Tibial artery (tissue), 4 donors: ENCODE measurements at regions not wholly inside any gene's neighbourhood (a gene's known extent, or its start where the extent isn't known, plus 50 kb on each side); places are given as distances from the start of the nearest gene placed in this dataset.

Experiments
- DNase-seq, 2 donors: peaks; one replicate each; pipeline ENCODE4 v3.0.0-alpha.2; 2019
- H3K27ac ChIP-seq, 2 donors: fragments of 200-600 bp; sonication (generic) in 1 of 2; 1 replicate in 1 of 2; 2 replicates in 1 of 2; pipeline ENCODE4 v1.5.1; 2018 to 2019; ENCODE audit warnings: mild to moderate bottlenecking in 1 of 2
- H3K27me3 ChIP-seq, 2 donors: fragments of 200-600 bp; sonication (generic) in 1 of 2; one replicate each; pipeline versions ENCODE4 v1.5.1 to v1.6.0; 2016 to 2019
- H3K36me3 ChIP-seq, 3 donors: fragments of 200-600 bp; sonication (generic) in 2 of 3; one replicate each; pipeline ENCODE4 v1.5.1; 2016 to 2019; ENCODE audit warnings: mild to moderate bottlenecking in 2 of 3
- H3K4me1 ChIP-seq, 4 donors: fragments of 200-600 bp; sonication (generic) in 2 of 4; 1 replicate in 3 of 4; 2 replicates in 1 of 4; pipeline ENCODE4 v1.5.1; 2016 to 2019
- H3K4me3 ChIP-seq, 2 donors: fragments of 200-600 bp; sonication (generic) in 1 of 2; 1 replicate in 1 of 2; 2 replicates in 1 of 2; pipeline ENCODE4 v1.5.1; 2018 to 2019; ENCODE audit warnings: mild to moderate bottlenecking in 2 of 2
- H3K9me3 ChIP-seq, 3 donors: fragments of 200-600 bp; sonication (generic) in 1 of 3; one replicate each; pipeline ENCODE4 v1.5.1; 2016 to 2019
- intact Hi-C: fragments of 100-400 bp; cut with DNase I; formaldehyde crosslinking; loops from one replicate; pipeline ENCODE4 v1.15.0; 2023; ENCODE audit warnings: low total_unique reads
- TF ChIP-seq, protein P1 (sequence below), 2 experiments: fragments of 200-600 bp in 1 of 2; fragments of 450-650 bp in 1 of 2; IDR thresholded peaks; one replicate each; pipeline ENCODE4 v1.5.1; 2017 to 2019; ENCODE audit warnings: antibody characterized with exemption in 2 of 2, mild to moderate bottlenecking in 1 of 2, moderate library complexity in 1 of 2

DNA sequence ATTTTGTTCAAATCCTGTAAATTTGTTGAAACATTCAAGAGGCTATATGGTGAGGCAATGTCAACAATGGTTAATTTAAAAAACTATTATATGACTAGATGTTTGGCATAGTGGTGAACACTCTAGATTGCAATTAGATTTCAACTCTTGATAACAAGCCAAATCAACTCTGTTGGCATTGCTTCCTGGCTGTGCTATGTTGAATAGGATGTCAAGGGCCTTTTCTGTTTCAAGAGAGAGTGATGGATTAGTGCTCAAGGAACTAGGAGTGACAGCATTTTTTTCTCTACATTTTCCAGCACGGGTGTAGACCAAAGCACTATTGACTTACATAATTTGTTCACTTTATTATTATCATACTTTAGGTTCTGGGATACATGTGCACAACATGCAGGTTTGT, 172.4 kb upstream of the KCNH7 start:
- Histone ChIP-seq H3K9me3 (no peaks in the 10 kb centered on the region), H3K27ac (no peak overlapping the region), H3K36me3 (no peaks in the 10 kb centered on the region), H3K4me3 (no peak overlapping the region), H3K27me3 (no peaks in the 10 kb centered on the region), H3K4me1 (no peaks in the 10 kb centered on the region)
- intact Hi-C loops, result no loop called here
- TF ChIP-seq, protein P1, sequence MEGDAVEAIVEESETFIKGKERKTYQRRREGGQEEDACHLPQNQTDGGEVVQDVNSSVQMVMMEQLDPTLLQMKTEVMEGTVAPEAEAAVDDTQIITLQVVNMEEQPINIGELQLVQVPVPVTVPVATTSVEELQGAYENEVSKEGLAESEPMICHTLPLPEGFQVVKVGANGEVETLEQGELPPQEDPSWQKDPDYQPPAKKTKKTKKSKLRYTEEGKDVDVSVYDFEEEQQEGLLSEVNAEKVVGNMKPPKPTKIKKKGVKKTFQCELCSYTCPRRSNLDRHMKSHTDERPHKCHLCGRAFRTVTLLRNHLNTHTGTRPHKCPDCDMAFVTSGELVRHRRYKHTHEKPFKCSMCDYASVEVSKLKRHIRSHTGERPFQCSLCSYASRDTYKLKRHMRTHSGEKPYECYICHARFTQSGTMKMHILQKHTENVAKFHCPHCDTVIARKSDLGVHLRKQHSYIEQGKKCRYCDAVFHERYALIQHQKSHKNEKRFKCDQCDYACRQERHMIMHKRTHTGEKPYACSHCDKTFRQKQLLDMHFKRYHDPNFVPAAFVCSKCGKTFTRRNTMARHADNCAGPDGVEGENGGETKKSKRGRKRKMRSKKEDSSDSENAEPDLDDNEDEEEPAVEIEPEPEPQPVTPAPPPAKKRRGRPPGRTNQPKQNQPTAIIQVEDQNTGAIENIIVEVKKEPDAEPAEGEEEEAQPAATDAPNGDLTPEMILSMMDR (IDR thresholded peaks at IDR 0.05), result no peak
- DNase-seq, result no peak

GRCh38 chr2:163008642-163009041, 170.1 kb upstream of the KCNH7 start:
- no peaks in the 10 kb centered on the region for H3K4me1 ChIP-seq
- no peak overlapping the region for H3K27ac ChIP-seq
- intact Hi-C loops, result no loop called here
- no peak for DNase-seq
- H3K36me3 ChIP-seq, result no peaks in the 10 kb centered on the region
- TF ChIP-seq, protein P1 (IDR thresholded peaks at IDR 0.05), result no peak
- no peak overlapping the region for H3K4me3 ChIP-seq
- H3K9me3 ChIP-seq, result no peaks in the 10 kb centered on the region
- no peaks in the 10 kb centered on the region for H3K27me3 ChIP-seq

DNA sequence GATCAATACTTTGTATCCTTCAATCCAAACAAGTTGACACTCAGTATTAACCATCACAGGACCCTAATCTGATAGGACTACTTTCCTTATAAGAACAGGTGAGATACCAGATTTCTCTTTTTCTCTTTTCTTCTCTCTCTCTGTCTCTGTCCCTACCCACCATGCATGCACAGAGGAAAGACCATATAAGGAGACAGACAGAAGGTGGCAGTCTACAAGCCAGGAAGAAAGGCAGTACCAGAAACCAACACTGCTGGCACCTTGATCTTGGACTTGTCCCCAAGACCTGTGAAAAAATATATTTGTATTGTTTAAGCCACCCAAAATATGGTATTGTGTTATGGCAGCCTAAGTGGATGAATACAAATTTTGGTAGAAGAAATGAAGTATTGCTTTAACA, 156.2 kb upstream of the KCNH7 start:
- no peak for DNase-seq
- no peaks in the 10 kb centered on the region for H3K36me3 ChIP-seq
- H3K4me3 ChIP-seq, result no peak overlapping the region
- intact Hi-C loops, result no loop called here
- TF ChIP-seq, protein P1 (IDR thresholded peaks at IDR 0.05), result no peak
- no peak overlapping the region for H3K27ac ChIP-seq
- no peaks in the 10 kb centered on the region for H3K9me3 ChIP-seq
- H3K27me3 ChIP-seq, result no peaks in the 10 kb centered on the region
- H3K4me1 ChIP-seq, result no peaks in the 10 kb centered on the region

DNA sequence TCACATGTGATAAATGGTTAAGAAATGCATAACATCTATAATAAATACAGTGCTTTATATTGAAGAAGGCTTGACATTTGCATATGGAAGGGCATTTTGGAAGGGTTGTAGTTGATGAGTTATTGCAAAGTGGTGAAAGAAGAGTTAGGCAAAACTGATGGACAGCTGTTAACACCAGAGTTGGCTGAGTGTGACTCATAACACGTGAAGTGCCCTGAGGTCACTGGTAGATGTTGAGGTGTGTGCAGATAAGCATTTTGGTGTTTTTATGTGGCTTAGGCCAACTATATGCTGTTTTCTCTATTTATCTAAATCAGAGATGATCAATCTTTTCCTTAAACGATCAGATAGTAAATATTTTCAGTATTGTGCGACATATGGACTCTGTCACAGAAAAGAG, 154.3 kb upstream of the KCNH7 start:
- no peak for DNase-seq
- TF ChIP-seq, protein P1 (IDR thresholded peaks at IDR 0.05), result no peak
- intact Hi-C loops, result no loop called here
- no peaks in the 10 kb centered on the region for H3K36me3 ChIP-seq
- H3K4me3 ChIP-seq, result no peak overlapping the region
- H3K4me1 ChIP-seq, result no peaks in the 10 kb centered on the region
- H3K27ac ChIP-seq, result no peak overlapping the region
- H3K9me3 ChIP-seq, result no peaks in the 10 kb centered on the region
- no peaks in the 10 kb centered on the region for H3K27me3 ChIP-seq

- intact Hi-C loops, result no loop called here
- no peak for DNase-seq
- no peak overlapping the region for H3K27ac ChIP-seq
- TF ChIP-seq, protein P1 (IDR thresholded peaks at IDR 0.05), result no peak
- H3K4me3 ChIP-seq, result no peak overlapping the region
- H3K27me3 ChIP-seq, result no peaks in the 10 kb centered on the region
- H3K36me3 ChIP-seq, result no peaks in the 10 kb centered on the region
- no peaks in the 10 kb centered on the region for H3K9me3 ChIP-seq
- H3K4me1 ChIP-seq, result no peaks in the 10 kb centered on the region
These were observed 150.9 kb upstream of the KCNH7 start for GRCh38 chr2:162989507-162989906.

DNA sequence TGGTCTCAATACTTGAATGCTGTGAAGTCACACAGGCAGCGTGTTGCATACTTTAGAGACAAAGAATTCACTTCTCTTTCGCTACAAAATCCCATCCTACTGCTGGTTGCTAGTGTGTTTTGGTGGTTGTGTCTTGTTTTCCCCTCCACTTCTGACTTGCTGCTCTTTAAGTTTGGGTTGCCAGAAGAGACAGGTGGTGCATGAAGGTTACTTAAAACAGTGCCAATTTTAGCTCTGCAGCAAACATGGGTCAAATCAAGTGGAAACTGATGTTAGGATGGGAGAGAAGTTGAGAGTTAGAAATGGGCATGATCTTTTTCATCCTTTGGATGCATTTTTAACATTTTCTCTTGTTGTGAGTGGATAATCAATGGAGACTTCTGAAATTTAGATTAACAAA, 136.2 kb upstream of the KCNH7 start:
- Histone ChIP-seq H3K27ac (no peak overlapping the region), H3K27me3 (no peaks in the 10 kb centered on the region), H3K9me3 (no peaks in the 10 kb centered on the region), H3K36me3 (no peaks in the 10 kb centered on the region), H3K4me3 (no peak overlapping the region), H3K4me1 (no peaks in the 10 kb centered on the region)
- DNase-seq, result no peak
- TF ChIP-seq, protein P1 (IDR thresholded peaks at IDR 0.05), result no peak
- intact Hi-C loops, result no loop called here
